ENCODE measurements at regions not wholly inside any gene's neighbourhood (a gene's known extent, or its start where the extent isn't known, plus 50 kb on each side); places are given as distances from the start of the nearest gene placed in this dataset.
"Not testable (repeated sequence)": the region's sequence is repeated elsewhere in the genome, so short reads cannot be mapped to it uniquely, and the experiment has no call there.

DNA sequence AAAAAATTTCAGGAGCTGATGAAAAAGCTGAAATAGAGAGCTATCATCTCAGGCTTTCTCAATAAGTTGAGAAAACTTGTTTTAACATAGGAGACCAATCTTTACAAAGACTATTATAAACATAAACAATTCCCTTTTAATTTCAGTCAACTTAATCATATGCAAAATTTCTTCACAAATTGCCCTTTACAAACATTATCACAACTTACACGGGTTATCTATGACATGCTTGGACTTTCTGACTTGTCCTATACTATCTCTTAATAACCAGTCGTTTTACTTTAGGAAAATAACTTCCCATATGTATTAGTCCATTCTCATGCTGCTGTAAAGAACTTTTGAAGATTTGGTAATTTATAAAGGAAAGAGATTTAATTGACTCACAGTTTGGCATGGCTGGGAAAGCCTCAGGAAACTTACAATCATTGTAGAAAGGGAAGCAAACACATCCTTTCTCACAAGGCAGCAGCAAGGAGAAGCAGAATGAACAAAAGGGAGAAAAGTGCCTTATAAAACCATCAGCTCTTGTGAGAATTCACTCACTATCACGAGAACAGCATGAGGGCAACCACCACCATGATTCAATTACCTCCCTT, 1583.7 kb upstream of the CELF4 start:
- DNase-seq, result no peak

DNA sequence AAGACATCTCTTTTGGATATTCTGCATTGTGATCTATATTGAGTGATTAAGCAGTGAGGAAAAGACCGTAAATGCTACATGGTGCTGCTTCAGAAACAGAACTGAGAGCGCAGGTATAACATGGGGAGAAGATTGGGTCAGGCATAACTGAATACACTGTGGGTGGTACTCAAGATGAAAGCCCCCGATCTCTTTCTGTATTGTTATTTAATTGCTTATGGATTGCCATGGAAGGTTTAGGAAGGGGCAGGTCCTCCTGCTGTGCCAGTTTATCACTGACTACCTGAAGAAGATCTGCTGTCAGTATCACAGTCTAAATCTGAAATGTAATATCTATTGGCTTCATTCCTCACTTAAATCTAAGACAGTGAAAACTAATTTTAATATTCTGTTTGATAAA, 1568.7 kb upstream of the CELF4 start:
- DNase-seq, result no peak

DNA sequence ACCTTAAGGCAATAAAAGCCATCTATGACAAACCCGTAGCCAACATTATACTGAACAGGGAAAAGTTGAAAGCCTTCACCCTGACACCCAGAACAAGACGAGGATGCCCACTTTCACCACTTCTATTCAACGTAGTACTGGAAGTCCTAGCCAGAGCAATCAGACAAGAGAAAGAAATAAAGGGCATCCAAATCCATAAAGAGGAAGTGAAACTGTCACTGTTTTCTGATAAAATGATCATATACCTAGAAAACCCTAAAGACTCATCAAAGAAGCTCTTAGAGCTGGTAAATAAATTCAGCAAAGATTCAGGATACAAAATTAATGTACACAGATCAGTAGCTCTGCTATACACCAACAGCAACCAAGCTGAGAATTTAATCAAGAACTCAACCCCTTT, 1561.9 kb upstream of the CELF4 start:
- not testable (repeated sequence) for DNase-seq

DNA sequence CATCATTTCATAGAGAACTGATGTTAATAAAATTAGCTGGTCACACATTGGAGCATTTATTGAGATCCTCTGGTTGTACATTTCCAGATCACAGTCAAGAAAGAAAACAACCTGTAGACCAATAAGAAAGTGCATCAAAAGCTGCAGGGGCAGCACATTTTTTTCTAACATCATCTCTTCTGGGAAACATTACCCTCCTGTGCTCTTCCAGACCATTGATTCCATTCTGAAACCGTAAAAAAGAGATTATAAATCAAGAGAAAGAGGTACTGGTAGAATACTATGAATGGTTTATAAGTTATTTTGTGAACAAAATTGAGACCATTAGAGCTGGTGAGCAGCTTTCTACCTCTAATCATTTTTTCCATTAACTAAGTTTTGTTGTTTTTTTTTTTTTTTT, 1548.2 kb upstream of the CELF4 start:
- DNase-seq, result no peak

DNA sequence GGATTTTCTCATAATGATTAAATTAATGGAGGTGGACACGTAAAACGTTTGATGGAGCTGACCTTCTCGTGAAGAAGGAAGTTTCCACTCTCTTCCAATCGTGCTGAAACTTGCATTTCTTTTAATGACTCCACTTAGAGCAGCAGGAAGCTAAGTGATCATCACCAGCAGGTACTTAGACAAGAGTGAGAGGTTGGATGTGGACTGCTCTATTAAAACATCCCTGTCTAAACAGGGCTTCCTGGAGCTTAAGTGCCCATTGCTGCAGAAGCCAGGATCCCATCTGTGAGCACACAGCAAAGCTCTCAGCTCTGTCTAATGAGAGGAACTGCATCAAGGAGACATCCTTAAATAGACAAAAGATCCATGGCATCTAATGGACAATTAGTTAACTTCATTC, 1539.5 kb upstream of the CELF4 start:
- no peak for DNase-seq

DNA sequence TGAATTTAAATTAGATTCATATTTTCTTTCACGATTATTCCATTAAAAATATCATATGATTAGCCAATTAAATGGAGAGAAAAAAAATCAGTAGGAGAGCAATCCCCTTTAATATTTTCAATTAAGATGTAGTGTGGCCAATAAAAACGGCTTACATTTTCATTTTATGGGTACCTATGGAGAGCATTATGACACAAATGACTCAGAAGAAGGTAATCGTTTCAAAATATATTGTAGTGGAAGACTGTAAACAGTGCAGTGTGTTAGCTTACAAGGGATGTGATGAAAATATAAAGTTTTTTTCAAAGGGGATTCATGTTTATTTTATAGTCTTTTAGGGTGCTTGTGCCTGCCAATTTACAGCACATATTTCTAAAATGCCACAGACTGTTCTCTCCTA, 1507.4 kb upstream of the CELF4 start:
- DNase-seq, result no peak

DNA sequence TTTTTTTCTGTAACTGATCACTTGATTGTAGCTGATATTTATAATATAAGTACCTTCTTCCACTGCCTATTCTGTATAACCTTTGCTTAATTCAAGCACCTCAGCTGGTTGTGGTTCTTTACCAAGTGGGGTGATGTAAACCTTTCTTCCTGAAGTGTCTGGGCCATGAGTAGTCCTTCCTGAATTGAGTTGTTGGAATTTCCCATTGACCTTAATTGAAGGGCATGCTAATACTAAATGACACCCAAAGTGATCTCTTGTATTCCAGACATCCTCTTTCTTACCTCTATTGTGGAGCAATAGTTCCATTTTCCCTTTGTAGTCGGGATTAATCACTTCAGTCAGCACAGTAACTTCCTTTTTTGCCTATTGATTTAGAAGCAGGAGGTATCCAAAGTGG, 1496.8 kb upstream of the CELF4 start:
- DNase-seq, result no peak

DNA sequence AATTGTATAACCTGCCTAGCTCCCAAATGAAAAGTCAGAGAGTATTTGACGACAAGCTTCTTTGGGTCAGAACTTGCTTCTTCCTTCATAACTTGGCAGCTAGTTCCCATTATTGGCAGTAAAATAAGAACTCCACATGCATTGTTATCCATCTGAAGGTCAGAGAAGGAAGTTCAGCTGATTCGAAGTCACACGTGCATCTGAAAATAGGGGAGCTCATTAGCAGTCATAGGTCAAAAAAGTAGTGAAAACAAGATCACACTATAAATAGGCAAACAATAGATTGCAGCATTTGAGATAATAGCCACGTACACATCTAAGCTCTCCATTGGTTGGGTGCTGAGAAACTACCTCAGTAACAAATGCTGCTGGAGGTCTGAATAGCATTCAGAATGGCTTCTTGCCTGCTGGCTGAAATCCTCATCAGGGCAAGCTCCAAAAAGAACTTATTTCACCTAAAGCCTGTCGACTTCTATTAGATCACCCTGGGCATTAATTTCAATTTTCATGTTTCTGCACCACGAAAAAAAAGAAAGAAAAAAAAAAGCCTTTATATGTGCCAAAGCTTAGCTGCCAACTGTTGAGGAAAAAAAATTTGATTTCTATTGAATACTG, 1492.9 kb upstream of the CELF4 start:
- no peak for DNase-seq

DNA sequence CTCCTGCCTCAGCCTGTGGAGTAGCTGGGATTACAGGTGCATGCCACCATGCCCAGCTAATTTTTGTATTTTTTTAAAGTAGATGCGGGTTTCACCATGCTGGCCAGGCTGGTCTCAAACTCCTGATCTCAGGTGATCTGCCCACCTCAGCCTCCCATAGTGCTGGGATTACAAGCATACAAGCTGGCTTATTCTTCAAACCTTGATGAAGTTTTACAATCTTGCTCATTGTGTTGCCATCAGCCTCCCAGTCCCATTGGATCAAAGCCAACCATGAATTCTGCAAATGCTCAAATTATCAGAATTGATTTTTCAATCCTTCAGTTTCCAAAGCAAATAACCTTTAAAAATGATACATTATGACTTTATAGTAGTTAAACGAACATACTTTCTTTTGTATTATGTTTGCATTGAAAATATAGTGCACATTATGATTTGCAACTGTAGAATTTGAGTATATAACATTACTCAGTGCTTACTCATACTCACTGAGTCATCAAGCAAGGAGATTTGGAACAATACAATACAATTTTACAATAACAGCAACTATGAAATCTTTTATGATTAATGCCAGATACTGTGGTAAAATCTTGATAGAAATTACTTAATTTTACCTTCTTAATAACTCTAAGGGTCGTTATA, 1491.9 kb upstream of the CELF4 start:
- DNase-seq, result no peak

DNA sequence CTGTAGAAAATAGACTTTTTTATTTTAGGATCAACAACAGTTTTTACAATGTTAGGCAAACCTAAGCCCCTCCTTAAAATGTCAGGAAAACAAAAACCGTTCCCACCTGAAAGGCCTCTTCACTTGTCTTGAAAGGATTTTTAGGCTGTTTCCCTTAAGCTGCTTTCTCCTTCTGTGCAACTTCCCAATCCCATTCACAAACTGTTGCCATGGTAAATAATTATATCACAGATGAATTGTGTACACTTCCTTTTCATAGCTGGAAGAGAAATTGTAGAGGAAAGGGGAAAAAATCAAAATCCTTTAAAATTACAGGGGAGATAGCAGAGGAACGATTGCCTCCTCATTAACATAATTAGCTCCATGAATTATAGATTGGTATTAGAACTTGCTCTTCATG, 1488.0 kb upstream of the CELF4 start:
- no peak for DNase-seq

DNA sequence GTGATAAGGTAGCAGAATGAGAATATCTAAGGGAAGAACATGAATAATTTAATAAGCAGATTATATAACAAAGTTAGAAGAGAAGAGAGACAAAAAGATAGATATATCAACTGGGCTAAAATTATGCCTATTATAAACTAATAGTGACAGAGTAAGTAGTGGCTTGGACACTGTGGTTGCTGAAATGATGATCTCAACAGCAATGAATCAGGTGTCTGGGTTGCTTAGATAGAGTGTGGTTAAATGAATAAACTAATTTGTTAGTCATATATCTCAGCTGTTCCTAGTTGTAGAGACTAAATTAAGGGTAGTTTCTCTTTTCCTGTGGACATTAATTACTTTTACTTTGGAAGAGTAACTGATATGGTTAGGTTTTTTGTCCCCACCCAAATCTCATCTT, 1485.4 kb upstream of the CELF4 start:
- DNase-seq, result no peak

DNA sequence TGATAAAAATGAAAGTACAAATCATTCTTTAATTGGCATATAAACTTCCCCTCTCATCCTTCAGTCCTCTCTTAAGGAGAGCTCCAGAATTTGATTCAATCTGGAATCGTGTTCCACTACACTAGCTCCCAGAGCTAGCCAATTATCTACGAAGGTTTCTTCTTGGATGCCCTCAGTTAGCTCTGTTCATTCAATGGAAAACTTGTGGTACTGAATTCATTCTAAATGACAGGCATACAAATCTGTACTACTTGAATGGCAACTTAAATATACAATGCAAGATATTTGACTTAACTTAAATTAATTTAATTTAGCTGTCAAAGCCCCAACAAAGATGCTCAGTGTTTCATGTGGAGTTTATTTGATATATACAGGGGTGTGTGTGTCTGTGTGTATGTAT, 1474.2 kb upstream of the CELF4 start:
- no peak for DNase-seq

DNA sequence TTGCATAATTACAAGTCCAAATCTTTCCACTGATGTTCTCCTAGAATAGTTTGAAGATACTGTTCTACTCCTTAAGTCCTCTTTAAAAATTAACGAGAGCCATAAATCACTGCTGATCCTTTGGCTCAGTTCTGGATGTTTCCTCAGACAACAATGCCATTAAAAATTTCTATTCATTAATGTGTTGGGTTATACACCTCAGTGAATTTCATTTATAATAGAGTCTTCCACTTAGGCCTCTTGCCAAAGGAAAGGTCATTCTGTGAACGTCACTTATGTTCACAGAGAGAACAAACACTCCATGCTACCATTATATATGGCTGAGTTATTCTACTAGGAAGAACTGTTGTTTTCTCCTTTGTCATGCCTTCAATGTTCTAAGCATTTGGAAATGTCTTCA, 1472.3 kb upstream of the CELF4 start:
- no peak for DNase-seq

DNA sequence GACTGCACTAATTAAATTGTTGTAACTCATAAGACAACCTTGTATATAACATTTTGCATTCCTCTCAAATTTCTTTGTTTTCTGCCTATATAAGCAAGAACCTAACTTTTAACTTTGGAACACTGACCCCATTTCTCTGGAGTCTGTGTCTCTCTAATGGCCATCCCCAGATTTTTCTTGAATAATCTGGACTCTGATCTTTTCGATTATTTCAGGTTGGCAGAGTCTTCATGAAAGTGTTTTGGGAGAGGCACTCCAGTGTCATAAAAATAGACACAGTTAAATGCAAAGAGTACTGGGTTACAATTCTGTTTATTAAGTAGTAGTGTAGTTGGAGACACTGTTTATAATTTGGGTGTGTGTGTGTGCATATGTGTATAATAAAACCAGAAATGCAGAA, 1467.7 kb upstream of the CELF4 start:
- no peak for DNase-seq

DNA sequence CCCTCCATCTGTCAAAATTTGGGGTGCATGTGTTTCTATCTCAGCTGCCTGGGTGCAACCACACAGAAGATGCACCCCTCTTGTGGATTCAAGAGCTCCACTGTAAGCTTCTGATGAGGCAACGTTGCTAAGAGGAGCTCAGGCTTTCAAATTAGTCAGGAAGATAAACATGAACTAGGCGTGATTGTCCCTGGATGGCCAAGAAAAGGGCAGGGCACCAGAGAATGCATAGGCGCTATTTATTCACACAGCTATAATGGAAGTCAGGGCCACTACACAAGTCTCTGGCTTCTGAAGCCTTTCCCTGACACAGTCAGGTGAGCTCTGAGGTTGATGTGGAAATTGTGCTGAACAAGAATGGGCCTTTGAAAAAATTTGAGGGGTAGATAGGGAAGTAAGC, 1466.0 kb upstream of the CELF4 start:
- no peak for DNase-seq

DNA sequence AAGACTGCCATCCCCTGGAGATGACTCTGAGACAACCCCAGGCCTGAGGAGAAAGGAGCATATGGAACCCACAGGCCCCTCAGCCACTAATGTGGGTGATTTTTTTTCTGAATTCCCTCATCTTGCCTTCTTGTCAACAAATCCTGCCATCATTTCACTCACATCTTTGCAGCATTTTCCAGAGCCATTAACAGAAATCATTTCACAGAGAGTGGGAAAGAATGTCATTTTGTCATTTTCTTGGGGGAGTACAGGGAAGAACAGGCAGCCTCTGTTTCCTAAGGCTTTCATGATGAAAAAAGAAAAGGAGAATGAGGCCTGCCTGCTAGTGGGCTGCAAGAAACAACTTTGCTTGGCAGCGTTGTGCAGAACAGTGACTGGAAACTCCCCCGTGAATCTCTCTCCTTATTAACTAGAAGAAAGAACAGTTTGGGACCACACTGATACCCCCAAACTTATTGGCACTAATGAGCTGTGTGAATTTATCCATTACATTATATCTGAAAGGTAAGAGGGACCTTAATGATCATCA, 1464.6 kb upstream of the CELF4 start:
- DNase-seq, result no peak

DNA sequence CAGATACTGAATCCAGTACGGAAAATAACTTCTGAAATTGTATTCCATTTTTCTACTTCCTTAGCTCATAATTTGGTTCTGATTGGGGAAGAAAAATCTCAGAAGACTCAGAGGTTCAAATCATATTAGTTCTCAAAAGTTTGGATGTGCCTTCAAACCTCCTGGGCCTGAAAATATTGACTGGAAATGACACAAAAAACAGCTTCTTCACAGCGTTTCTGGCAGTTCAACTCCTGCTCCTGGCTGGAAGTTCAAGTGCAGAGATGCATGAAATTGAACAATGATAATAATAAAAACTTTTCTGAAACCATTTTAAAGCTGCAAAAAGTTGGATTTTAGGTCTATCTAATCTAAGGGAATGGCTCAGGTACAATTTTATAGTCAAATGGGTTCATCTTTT, 1459.9 kb upstream of the CELF4 start:
- no peak for DNase-seq

DNA sequence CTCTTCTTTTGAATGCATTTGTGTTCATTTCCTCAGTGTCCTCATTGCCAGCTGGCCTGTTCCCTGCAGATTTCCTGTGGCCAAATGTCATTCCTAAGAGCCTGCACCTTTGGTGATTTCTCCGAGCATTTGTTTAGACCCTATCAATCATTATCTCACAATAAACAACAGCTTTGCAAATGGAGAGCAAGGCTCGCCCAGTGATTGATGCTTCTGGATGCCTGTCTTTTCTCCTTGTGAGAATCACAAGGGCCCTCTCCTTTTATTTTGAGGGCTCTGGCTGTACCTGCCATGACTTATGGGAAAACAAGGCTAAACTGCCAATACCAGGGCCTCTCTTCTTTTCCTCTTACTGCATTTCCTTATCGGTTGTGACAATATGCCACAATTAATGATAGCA, 1454.4 kb upstream of the CELF4 start:
- no peak for DNase-seq

DNA sequence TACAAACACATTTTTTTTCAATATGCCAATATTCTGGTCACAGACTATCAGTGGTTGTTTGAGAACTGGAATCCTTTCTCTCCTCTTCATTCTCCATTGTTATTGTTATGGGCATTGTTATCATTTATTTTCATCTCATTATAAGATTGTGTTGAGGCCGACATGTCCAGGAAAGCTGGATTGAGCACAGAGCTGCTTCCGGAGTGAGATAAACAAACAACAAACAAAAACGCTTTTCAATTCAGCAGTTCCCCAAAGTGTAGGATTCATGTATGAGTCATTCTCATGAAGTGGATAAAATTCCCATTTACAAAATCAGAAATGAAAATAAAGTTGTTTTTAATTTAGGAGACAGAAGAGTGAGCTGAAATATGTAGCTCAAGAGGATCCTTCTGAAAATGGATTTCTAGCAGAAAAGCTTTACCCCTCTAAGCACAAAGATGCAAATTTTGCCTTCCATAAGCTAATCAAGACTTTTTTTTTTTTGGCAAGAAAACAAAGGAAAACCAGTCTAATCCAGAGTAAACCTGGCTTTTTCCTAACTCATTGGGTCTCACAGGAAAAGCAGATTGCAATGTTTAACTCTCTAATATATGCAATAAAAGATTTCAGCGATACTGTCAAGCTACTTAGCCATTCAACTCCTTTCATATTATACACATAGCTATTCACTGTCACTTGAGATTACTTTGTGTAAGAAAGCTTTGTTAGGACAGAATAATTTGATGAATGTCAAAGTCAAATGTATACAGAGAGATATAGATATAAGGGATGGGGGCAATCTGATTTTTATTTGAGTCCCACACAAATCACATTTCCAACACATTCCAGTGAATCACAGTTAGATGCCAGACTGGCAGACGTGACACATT, 1441.7 kb upstream of the CELF4 start:
- DNase-seq, result no peak

DNA sequence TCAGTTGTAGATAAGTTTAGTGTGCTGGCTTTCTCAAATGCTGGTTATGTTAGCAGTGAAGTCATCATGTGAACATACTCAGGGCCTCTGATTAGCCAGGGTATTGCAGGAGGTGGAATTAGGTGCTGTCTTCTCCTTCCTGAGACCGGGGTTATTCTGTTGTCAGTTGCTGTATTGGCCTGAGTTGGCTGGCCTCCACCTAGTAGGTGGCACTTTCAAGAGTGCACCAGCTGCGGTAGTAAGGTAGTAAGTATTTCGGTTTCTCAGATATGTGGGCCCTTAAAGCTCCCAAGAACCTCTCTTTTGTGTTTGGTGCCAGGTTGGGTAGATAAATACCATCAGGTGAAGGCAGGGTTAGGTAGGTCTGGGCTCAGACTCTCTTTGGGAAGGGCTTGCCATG, 1430.5 kb upstream of the CELF4 start:
- DNase-seq, result no peak

DNA sequence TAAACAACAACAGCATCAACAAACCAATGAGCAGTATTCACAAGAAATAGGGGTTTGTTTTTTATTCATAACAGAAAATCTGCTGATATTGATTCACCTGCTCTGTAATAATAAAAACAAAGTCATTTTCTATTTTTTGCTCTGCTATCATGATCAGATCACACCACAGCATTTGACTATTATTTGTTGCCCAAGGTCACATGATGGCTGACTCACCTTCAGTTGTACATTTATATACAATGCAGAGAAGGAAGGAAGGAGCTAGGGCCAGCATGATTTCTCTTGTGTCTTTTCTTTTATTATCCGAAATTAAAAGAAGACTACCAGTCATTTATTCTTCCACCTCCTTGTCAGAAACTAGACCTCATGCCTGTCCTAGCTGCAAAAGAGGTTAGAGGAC, 1427.7 kb upstream of the CELF4 start:
- DNase-seq, result no peak

DNA sequence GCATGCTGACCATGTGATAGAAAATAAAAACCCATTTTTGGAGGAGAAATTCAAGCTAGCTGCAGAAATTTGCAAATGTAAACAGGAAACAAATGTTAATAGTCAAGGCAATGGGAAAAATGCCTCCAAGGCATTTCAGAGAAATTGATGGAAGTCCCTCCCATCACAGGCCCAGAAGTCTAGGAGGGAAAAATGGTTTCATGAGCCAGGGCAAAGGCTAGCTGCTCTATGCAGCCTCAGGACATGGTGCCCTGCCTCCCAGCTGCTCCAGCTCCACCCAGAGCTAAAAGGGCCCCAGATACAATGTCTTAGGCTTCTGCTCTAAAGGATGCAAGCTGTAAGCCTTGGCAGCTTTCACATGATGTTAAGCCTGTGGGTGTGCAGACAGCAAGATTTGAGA, 1419.4 kb upstream of the CELF4 start:
- DNase-seq, result no peak

DNA sequence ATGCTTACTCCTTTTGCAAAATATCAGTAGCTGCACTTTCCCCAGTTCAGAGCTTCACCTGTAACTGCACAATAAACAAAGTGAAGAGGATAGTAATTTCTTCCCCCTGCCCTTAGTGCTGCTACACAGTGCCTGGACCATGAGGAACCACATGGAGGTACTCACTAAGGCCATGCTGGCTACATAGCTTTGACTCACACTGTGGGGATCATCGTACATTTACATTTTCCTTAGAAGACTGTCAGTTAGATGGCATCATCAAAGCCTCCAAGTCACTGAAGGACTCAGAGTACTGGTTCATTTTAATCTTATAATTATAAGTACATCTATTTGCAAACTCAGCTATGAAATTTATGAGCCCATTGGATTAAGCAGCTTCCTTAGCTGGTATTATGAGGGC, 1416.5 kb upstream of the CELF4 start:
- DNase-seq, result no peak

DNA sequence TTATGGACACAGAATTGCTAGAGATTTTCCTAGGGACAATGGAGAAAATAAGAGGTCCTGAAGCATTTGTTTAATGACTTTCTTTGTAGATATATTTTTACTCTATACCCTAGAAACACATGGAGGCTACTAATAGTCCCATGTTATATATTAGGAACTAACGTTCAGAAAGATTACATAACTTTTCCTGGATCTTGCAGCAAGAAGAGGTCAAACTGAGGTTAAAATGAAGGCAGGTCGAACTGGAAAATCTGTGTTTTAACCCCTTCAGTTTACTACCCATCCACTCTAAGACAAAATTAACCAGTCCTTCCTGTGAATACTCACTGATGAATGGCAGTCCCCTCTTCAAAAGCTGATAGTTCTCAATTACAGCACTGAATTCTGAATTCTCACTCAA, 1415.8 kb upstream of the CELF4 start:
- no peak for DNase-seq
